Lower leg skin (tissue), 4 donors: ENCODE measurements at regions not wholly inside any gene's neighbourhood (a gene's known extent, or its start where the extent isn't known, plus 50 kb on each side); places are given as distances from the start of the nearest gene placed in this dataset.
"Not testable (repeated sequence)": the region's sequence is repeated elsewhere in the genome, so short reads cannot be mapped to it uniquely, and the experiment has no call there.

Source experiments
- DNase-seq, 2 donors: peaks; one replicate each; pipeline ENCODE4 v3.0.0-alpha.2; 2019; ENCODE audit warnings: low spot score in 2 of 2
- H3K4me3 ChIP-seq: fragments of 200-600 bp; sonication (generic); 2 replicates; pipeline ENCODE4 v1.5.1; 2017; ENCODE audit warnings: mild to moderate bottlenecking, low read depth; ENCODE audit not compliant: poor library complexity, severe bottlenecking
- CTCF ChIP-seq, 3 donors: fragments of 450-650 bp; IDR thresholded peaks; one replicate each; pipeline ENCODE4 v1.5.1; 2016; ENCODE audit warnings: antibody characterized with exemption in 3 of 3, mild to moderate bottlenecking in 3 of 3, moderate library complexity in 2 of 3
- POLR2A ChIP-seq, 2 donors: fragments of 450-650 bp; IDR thresholded peaks; one replicate each; pipeline ENCODE4 v1.6.1; 2016 to 2017; ENCODE audit warnings: antibody characterized with exemption in 2 of 2, mild to moderate bottlenecking in 1 of 2, moderate library complexity in 1 of 2
- WGBS, 2 donors: methylation state at CpG; one replicate each; pipeline ENCODE4 v1.1.5; 2018; 5-methylcytosine and 5-hydroxymethylcytosine counted together
- intact Hi-C: fragments of 100-400 bp; cut with DNase I; formaldehyde crosslinking; loops from one replicate; pipeline ENCODE4 v1.15.0; 2023; ENCODE audit warnings: low total_unique reads

DNA sequence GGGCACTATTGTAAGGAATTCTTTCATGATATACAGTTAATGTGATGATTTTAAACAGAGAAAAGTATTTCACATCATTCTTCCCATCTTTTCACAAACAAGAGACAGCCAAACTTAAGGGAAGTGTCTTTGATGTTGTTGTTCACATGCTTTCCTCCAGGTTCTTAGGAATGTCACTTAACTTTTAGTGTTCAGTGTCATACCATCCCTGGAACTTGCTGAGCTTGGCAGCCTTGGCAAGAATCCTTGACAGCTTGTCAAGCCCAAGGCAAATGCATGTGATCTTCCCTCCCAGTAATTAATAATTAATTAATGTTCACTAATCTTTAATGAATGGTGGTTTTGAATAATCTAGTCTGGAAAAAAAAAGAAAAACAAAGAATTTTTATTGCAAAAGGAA is 727.9 kb upstream of the PRR20A start:
- intact Hi-C loops = no loop called here
- TF ChIP-seq CTCF (IDR thresholded peaks at IDR 0.05) (no peak), POLR2A (IDR thresholded peaks at IDR 0.05) (no peak)
- H3K4me3 ChIP-seq = no peak overlapping the region
- DNase-seq = no peak

DNA sequence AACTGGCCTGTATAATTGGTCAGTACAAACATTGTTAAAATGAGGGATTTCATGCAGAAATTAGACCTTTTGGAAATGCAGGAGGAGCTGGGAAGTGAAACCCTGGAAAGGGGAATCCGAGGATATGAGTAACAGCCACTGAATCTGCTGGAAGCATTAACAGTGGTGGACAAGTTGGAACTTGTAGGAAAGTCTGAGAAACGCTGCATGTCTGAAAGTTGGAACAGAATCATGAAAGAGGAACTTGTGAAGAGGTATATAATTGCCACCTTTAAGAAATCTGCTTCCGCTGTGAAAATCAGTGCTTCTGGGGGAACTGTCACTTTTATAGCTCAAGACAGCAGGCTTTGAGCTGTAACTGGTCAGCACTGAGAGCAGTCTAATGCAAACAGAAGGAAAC is 716.5 kb upstream of the PRR20A start:
- TF ChIP-seq POLR2A (IDR thresholded peaks at IDR 0.05) (no peak), CTCF (IDR thresholded peaks at IDR 0.05) (no peak)
- WGBS, 2 donors = 28 to 47% methylated on average over 3 of the region's 3 CpGs
- no peak for DNase-seq
- H3K4me3 ChIP-seq = no peak overlapping the region
- intact Hi-C loops = no loop called here

DNA sequence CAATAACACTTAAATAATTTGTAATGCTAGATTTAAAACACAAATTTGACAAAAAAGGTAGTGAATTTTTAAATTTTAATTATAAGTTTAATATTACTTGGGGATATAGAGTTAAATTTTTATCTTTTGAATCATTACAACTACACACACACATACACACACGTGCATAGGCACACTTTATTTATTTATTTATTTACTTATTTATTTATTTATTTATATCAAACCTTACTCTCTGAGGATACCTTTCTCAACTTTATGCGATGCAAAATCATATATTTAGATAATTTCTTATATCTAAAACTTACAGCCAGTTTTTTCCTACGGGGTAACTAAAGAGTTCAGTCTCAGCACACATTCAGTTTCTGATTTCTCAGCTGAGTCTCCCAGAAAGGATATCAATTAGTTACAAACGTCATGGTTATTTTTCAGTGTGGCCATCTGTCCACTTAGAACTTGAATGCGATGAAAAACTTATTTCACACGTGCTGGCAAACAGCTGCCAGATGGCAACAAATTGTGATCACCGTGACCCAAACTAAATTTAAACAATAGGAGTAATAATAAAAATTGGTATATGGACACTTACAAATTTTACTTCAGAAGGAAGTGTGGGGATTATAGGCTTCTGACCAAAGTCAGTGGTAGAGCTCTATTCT is 683.1 kb upstream of the PRR20A start:
- DNase-seq = no peak
- WGBS, 2 donors = 69 to 71% methylated on average over 7 of the region's 7 CpGs
- H3K4me3 ChIP-seq = no peak overlapping the region
- intact Hi-C loops = no loop called here
- TF ChIP-seq CTCF (IDR thresholded peaks at IDR 0.05) (no peak), POLR2A (IDR thresholded peaks at IDR 0.05) (no peak)

DNA sequence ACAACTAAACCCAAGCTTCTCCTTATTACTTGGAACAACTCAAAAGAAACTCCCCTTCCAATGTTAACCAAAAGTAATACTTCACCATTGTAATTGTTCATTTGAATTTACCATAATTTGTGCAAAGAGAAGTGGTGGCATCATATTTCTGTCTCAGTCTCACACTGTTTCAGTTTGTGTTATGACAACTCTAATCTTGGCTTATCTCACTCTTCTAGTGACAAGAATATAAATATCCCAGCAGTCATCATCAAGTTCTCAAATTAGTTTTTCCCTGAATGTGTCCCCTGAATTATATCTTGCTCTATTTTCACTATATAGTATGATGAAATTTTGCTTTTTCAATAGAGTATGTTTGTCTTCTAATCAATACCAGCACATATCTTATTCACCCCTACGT is 681.4 kb upstream of the PRR20A start:
- intact Hi-C loops = no loop called here
- WGBS, 2 donors = 69 to 83% methylated on average over 1 of the region's 1 CpG
- TF ChIP-seq CTCF (IDR thresholded peaks at IDR 0.05) = no peak
- TF ChIP-seq POLR2A (IDR thresholded peaks at IDR 0.05) = no peak
- no peak overlapping the region for H3K4me3 ChIP-seq
- no peak for DNase-seq

DNA sequence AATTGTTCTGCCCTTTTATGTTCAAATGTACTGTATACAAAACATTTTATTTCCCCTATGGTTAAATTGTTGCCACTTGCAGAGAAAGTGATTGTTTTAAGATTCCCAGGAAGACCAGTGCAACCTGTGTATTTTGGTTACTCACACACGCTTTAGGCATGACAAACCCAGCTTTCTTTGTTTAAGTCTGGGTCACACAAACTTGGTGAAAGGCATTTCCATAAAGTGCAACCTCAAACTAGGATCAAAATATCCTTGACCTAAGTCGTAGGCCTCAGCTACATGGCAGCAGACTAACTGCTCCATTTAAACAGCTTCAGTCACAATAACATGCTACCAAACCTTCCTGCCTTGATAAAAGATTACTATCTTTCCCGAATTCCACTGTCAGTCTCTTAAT is 639.0 kb upstream of the PRR20A start:
- intact Hi-C loops = no loop called here
- WGBS, 2 donors = 54 to 72% methylated on average over 3 of the region's 3 CpGs
- TF ChIP-seq POLR2A (IDR thresholded peaks at IDR 0.05) = no peak
- no peak for TF ChIP-seq CTCF (IDR thresholded peaks at IDR 0.05)

GRCh38 chr13:56510836-56511235 is 629.9 kb upstream of the PRR20A start:
- no peak for TF ChIP-seq POLR2A (IDR thresholded peaks at IDR 0.05)
- TF ChIP-seq CTCF (IDR thresholded peaks at IDR 0.05) = no peak
- WGBS, 2 donors = 86 to 88% methylated on average over 2 of the region's 2 CpGs
- intact Hi-C loops = no loop called here
- DNase-seq = no peak
- H3K4me3 ChIP-seq = no peak overlapping the region

More for the DNA sequence above, 639.0 kb upstream of the PRR20A start:
- no peak for DNase-seq
- no peak overlapping the region for H3K4me3 ChIP-seq

GRCh38 chr13:56512336-56512735 is 628.4 kb upstream of the PRR20A start:
- intact Hi-C loops, DNase-seq: not testable (repeated sequence)
- 79% methylated on average over 2 of the region's 2 CpGs for WGBS, 2 donors

More at GRCh38 chr13:56512336-56512735, 628.4 kb upstream of the PRR20A start:
- not testable (repeated sequence) for H3K4me3 ChIP-seq
